HG02885 (cell line): ENCODE measurements at regions not wholly inside any gene's neighbourhood (a gene's known extent, or its start where the extent isn't known, plus 50 kb on each side); places are given as distances from the start of the nearest gene placed in this dataset.
A peak's percentile ranks its signal among the peaks of the same experiment; 100 is the strongest.

Source experiments
- ATAC-seq: cut with Tn5 transposase; IDR thresholded peaks from one replicate; pipeline ENCODE4 v1.9.1; 2021; ENCODE audit warnings: mild to moderate bottlenecking; ENCODE audit not compliant: unreplicated experiment, poor library complexity

DNA sequence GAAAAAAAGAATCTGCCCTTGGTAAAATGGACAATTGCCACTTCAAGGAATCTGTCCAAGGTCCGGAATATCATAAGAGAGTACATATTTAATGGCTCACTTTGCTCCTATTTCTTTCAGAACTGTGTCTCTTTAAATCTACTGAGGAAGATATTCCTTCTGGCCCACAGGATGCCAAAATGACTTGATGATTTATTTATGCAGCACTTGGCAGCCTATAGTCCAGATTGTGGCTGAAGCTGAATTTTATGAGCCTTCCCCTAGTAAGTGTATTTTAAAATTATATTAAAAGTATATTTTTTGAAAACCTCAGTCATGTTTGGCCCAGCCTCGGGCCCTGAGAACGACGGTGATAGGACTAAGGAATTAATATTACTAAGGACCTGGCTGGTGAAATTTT lies 465.1 kb upstream of the HNRNPA3 start:
- no peak for ATAC-seq

DNA sequence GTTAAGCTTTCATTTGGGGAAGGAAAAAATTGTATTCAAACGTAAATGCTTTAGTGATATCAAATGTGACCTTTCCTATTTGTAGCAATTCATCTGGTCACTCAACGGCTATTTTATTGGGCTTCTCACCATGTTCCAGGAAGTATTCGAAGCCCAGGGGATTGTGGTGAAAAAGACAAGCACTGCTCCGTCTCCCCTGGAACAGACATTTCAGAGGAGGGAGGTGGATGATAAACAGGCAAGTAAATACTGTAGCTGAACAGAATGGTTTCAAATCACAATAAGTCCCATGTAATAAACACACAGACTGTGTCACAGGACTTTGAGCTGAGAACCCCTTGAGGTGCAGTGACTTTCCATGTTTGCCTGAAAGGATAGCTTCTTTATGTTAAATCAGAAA lies 464.7 kb upstream of the HNRNPA3 start:
- ATAC-seq, result no peak

DNA sequence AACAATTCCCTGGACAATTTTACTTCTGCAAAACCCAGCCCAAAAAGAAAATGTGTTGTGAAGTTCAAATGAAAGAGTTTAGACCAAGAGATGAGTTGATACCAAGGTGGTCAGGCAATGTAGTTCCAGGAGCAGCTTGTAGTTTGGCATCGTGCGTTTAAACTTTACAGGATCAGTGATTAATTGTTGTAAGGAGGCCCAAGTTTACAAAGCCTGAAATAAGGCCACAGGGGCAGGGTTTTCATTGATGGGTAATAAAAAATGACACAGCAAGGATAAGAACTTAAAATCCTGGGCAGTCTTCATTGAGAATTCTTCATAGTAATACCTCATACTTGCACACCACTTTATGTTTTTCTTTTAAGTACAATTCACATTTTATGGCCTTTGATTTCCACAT lies 463.9 kb upstream of the HNRNPA3 start:
- no peak for ATAC-seq

DNA sequence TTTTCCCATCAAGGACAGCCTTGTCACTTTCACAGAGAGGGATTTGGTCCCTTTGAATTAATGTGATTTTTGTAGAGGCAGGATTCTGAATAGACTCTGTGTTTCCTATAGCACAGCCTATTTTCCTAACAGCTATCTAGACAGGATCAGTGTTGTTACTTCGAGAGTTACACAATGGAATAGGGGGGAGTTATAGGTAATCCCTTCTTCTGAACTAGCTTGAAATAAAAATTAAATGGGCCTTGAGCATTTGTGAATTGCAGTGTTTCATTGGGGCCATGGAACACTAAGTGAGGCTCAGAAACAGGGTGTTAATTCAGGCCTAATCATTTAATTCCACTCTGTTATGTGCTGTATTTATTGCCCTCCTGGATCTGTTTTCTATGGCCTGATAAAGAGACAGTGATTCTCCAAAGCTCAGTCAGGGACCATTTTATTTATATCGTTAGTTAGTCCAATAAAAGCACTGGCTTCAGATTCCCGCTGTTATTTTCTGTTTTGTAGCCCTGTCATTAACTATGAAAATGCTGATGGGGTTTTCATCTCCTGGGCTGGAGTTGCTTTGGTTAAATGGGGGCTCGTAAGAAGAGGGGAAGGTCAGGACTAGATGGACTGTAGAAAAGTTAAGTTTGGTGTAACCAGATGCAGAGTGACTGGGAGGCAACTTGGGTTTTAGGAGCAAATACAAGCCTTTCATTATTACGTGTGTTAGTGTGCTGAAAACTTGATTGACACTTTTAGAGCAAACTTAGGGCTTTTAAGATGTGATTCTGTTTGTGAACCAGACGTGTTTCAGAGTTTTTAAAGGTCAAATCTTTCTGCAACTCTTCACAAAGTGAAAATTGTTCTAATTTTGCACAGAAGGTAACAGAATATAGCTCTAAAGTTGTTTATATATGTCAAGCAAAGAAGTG lies 461.0 kb upstream of the HNRNPA3 start:
- ATAC-seq, result no peak

DNA sequence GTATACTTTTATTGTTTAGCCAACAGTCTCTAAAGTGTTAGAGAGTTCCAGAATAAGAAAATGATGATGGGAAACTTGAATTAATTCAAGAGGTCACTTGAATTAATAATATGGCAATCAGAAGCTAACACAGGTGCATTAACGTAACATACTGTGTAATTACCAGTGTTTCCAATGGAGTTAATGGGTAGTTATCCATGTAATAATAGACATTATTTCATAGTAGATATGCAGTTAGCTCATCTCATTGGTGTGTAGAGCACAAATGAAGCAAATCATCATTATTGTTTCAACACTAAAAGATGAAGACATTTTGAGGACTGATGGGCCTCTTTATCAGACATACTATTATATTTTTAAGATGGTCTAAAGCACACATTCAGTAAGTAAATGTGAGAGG lies 460.3 kb upstream of the HNRNPA3 start:
- ATAC-seq, result no peak

DNA sequence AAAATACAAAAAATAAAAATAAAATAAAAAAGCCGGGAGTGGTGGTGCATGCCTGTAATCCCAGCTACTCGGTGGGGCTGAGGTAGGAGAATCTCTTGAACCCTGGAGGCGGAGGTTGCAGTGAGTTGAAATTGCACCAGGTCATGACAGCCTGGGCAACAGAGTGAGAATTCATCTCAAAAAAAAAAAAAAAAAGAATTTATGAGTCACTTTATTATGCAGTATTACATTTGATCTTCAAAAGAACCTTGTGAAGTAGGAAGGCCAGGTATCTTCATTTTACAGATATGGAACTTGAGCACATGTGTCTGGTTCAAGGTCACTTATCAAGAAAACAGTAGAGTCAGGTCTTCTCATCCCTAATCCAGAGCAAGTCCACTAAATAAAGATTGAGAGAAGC lies 459.4 kb upstream of the HNRNPA3 start:
- no peak for ATAC-seq

DNA sequence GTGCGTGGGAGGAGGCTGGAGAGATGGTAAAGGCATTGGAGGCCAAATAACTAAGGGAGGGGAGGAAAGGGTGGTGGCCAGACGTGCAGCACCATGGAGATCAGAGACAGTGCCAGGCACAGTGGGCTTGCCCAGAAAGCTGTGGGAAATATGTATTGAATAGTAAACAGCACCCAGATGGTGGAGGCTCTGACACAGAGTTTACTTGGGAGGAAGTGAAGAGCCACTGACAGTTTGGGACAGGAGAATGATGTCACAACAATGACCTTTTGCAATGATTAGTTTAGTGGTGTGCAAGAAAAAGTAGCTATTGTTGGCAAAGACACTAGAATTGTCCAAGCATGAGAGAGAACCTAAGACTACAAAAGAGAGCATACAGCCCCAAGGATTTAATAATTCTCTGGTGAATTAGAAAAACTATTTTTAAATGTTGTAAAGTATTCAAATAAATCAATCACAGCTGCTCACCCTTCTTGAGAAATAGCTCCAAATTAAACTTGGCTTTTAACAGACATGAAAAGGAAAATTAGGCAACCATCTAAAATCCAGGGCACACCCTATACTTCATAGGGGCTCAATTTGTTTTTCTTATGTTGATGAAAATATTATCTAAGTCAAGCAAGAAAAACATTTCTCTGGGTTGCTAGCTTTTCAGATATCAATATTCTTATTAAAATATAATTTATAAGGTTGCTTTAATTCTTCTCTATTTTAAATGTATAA lies 458.7 kb upstream of the HNRNPA3 start:
- ATAC-seq, result peak; percentile 45

DNA sequence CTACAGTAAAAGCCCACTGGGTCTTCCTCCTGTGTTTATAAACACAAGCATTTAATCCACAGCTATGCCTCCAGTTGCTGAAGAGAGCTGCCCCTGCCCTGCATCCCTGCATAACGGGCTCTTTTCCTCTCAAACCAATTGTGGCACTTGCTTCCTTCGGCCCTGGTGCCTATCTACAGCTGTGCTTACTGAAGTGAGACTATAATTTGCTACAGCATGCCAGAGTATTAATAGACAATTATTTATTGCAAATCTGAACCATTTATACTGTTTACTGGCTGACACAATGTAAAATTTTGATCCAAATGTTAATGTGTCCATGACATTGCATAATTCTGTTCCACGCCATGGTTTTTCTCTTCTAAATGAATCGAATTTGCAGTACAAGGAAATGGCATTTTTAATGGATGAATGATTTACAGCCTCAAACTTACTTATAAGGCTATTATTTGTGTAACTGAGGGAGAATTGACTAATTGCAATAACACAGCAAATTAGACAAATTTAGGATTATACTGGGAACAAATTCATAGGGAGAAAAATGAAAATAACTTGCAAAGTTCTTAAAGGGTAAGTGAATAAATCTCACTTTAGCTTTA lies 457.0 kb upstream of the HNRNPA3 start:
- no peak for ATAC-seq

DNA sequence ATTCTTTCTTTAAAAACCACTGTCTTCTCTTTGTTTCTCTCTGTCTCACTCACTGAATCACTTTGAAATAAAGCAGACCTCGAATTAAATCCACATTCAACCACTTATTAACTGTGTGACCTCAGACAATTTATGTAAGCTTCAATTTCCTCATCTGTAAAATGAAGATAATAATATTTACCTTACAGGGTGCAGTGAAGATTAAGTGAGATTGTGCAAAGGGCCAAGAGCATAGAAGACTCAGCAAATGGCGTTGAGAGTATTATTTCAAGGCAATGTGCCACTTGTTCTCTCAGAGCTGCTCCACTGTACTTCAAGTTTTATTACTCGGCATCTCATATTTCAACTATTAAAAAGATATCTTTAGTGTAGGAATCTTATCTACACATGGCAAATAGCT lies 454.2 kb upstream of the HNRNPA3 start:
- no peak for ATAC-seq

DNA sequence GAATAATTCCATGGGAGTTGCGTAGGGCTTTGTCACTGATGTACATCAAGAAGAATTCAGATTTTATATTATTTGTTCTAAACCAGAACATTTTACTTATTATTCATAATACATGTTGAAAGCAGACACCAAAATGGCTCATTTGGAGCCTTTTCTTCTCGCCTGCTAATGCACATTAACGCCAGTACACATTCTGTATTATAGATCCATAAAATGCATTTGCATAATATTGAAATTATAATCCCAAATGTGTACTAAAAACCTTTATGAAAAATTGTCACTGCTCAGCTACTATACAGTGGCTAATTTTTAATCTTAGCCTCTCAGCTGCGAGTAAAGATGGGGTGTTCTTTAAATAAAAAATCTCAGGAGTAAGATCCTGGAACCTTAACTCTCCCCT lies 452.2 kb upstream of the HNRNPA3 start:
- ATAC-seq, result no peak

DNA sequence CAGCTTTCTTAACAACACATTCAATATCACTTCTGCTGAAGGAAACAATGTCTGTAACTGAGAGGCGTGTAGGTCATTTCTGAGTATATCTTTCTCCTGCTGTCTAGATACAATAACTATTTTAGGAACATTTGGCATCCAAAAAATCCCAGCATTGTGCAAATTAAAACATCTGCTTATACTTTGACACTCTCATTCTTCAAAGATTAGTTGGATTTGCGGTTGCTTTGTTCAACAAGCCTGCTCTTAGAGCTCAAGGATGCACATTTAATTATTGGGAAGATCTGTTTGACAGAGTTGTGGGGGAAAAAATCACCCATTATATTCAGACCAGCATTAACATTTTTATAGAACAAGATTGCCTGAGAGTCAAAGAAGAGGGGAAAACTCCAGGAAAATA lies 449.5 kb upstream of the HNRNPA3 start:
- ATAC-seq, result no peak

DNA sequence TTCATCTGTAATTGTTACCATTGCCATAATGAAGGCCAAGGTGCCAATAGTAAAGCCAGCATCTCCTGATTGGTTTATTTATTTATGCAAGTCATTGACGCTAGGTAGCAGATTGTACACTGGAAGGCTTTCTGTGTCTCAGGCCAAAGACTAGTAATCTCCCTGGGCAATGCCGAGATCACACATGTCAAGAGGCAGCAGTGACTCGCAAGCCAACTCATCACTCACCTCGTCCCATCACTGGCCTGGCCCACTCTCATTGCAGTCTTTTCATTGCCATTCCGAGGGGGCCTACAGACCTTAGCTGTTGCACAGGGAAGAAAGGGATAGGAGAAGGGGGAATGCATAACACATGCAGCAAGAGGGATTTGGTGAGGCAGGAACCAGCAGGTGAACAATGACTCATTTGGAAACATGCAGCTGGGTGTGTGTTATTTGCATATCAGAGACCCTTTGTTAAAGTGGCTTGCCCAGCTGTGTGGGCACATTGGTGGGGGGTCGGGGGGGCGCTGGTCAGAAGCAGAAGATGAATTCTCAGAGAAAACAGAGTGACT lies 448.7 kb upstream of the HNRNPA3 start:
- ATAC-seq, result peak; percentile 74

DNA sequence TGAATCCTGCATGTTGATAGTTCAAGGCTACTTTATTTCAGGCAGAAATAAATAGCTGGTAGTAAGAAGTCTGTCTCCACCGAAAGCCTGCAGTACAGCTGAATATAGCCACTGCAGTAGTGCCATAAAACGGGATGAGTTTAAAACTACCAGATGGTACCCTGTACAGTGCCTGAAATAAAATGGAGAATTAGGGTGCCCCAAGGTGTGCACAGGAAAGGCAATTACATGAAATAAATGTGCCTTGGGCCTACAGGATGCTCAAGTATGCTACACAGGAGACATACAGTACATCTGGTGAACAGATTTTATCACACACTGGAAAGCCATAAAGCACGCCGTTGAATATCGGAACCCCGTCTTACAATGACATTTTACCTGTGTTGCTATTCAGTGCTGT lies 447.7 kb upstream of the HNRNPA3 start:
- ATAC-seq, result no peak

DNA sequence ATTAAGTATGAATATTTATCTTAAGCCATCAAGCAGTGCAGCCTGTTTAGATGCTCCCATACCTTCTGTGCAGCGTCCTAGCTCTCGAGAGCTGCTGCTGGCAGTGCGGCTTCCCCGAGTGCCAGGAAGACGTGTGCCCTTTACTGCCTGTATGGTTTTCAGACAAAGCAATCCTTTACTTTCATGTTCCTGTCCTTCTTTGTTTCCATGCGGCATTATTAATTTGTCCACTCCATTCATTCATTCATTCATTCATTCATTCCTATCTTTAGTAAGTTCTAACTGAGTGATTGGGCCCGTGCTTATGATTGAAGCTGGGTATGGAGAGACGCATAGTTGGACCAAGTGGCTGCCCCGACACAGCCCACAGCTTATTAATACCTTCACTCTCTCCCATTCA lies 446.6 kb upstream of the HNRNPA3 start:
- ATAC-seq, result no peak

DNA sequence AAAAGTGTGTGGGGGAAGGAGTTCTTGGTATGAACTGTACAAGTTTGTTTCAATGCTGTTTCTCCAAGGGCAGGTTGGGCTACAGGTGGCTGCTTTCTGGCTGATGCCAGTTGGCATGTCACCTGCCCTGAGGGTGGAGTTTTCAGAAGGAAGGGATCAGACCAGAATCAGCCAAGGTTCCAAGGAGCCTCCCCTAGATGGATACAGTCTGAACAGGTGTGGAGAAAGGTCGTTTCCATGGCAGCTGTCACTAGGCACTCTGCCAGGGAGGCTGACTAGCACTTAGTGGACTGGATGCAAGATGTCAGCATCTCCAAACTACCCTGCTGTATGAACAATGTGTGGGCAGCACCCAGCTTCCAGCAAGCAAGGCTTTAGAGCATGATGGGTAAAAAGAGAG lies 444.4 kb upstream of the HNRNPA3 start:
- ATAC-seq, result no peak

DNA sequence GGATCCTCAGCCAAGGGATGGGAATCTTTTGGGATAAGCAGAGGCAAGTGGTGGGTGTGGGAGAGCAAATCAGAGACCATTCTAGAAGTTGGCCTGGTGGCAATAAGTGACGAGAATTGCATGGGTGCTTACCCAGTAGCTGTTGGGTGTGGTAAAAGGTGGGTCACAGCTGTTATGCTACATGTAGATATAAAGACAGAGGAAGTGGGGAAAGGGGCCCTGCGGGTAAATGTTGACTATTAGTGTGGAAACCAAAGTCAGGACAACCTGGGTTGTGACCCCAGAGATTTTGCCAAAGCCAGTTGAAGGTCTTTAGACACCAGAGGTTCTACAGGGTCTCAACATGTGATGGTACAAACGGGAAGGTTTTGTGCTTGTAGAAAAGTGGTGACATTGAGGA lies 443.6 kb upstream of the HNRNPA3 start:
- ATAC-seq, result no peak

DNA sequence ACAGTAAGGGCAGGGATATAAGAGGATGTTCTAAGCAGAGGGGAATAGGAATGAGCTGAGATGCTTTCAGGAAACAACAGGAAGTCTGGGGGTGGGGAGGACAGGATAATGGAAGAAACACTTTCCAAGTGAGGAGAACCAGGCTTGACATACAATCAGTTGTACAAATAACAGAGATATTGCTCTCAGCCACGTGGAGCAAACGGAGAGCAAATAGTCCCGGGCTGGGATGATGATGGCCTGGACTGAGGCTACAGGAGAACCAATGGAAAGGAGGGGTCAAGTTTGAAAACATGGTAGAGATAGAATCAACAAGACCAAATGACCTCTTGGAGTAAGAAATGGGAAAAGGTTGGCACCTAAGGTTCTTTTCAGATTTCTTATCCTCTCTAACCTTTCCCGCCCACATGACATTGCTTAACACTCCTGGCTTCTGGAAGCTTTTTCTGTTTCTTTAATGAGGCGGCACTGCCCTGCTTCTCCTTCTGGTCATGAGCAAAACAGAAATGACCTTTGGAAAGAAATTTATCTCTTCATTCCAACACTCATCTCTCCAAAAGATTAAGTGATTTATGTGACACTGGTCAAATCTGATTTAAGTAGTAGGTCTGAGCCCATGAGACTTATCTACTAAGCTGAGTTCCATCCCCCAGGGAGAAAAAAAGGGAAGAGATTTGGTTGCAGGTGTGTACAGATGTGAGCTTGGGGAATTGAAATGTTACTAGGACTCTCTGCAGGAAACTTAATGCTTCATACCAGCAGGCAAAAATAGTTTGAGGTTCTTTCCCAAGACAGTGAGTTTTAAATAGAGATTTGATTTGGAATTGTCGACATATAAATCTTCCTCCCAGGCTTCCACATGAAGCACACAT lies 442.9 kb upstream of the HNRNPA3 start:
- no peak for ATAC-seq

DNA sequence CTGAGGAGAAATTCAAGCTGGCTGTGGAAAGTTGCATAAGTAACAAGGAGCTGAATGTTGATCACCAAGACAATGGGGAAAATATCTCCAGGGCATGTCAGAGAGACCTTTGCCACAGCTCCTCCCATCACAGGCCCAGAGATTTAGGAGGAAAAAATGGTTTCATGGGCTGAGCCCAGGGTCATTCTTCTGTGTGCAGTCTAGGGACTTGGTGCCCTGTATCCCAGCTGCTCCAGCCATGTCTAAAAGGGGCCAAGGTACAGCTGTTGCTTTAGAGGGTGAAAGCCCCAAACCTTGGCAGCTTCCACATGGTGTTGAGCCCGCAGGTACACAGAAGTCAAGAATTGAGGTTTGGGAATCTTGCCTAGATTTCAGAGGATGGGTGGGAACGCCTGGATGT lies 439.8 kb upstream of the HNRNPA3 start:
- ATAC-seq, result no peak

DNA sequence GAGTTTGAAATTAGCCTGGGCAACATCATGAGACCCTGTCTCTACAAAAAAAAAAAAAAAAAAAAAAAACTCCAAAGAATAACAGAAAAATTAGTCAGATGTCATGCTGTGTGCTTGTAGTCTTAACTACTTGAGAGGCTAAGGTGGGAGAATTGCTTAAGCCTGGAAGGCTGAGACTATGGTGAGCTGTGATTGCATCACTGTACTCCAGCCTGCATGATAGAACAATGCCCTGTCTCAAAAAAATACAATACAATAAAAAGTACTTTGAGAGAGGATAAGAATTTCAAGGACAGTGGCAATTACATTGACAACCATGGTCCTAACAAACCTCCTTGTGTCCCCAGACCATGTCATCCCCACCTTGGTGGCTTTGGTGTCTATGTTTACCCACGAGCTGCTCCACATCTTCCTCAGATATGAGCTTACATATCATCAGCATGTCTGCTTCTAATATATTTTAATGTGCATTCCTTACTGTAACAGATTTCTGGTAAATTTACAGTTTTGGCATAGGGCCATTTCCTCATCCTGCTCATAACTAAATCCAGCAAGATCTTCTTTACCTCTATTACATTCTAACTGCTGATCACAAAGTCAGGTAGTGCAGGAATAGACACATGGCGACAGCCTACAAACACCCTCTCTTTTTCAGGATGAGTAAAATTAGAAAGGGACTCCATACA lies 437.7 kb upstream of the HNRNPA3 start:
- ATAC-seq, result no peak

DNA sequence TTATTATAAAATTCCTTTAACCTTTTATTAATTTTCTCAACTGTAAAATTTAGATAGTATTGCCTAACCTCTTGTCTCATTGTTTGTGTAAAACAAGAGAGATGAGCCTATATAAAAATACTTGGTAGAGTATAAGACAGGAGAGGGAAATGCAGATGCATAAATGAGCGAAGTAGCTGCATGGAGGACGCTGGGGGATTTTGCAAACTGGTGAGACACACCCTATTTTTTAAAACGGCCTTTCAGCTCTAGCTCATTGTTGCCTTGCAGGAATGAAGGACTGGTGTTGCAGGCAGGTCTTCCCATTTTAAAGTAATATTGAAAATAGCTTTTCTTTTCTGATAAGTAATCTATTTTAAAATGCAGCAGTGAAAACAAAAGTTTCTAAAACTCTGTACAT lies 435.3 kb upstream of the HNRNPA3 start:
- no peak for ATAC-seq
